Ishikawa (cell line): ENCODE measurements at regions not wholly inside any gene's neighbourhood (a gene's known extent, or its start where the extent isn't known, plus 50 kb on each side); places are given as distances from the start of the nearest gene placed in this dataset.

Source experiments
- CEBPB ChIP-seq: IDR thresholded peaks from 2 replicates; pipeline ENCODE4 v1.6.1; 2012
- CREB1 ChIP-seq: IDR thresholded peaks from 2 replicates; pipeline ENCODE4 v1.6.1; 2012; ENCODE audit warnings: low read depth
- EGR1 ChIP-seq: IDR thresholded peaks from 2 replicates; pipeline ENCODE4 v1.6.1; 2012
- EP300 ChIP-seq: IDR thresholded peaks from 2 replicates; pipeline ENCODE4 v1.6.1; 2012; ENCODE audit warnings: borderline replicate concordance
- FOXM1 ChIP-seq: IDR thresholded peaks from 2 replicates; pipeline ENCODE4 v1.6.1; 2012; ENCODE audit warnings: low read depth, borderline replicate concordance
- MAX ChIP-seq: IDR thresholded peaks from 2 replicates; pipeline ENCODE4 v1.6.1; 2012
- NFIC ChIP-seq: IDR thresholded peaks from 2 replicates; pipeline ENCODE4 v1.6.1; 2012
- RAD21 ChIP-seq: IDR thresholded peaks from 2 replicates; pipeline ENCODE4 v1.6.1; 2012; ENCODE audit warnings: low read depth
- TAF1 ChIP-seq: IDR thresholded peaks from 2 replicates; pipeline ENCODE4 v1.6.1; 2012; ENCODE audit warnings: low read depth, mild to moderate bottlenecking
- TCF12 ChIP-seq: IDR thresholded peaks from 2 replicates; pipeline ENCODE4 v1.6.1; 2012; ENCODE audit warnings: low read depth
- TEAD4 ChIP-seq: IDR thresholded peaks from 2 replicates; pipeline ENCODE4 v1.6.1; 2012
- USF1 ChIP-seq: IDR thresholded peaks from 2 replicates; pipeline ENCODE4 v1.6.1; 2012
- YY1 ChIP-seq: IDR thresholded peaks from 2 replicates; pipeline ENCODE4 v1.6.1; 2012; ENCODE audit warnings: low read depth
- ZBTB7A ChIP-seq: IDR thresholded peaks from 2 replicates; pipeline ENCODE4 v1.6.1; 2012; ENCODE audit warnings: low read depth
- TF ChIP-seq, protein P1 (sequence below): IDR thresholded peaks from 2 replicates; pipeline ENCODE4 v1.6.1; 2012; ENCODE audit warnings: low read depth, mild to moderate bottlenecking

DNA sequence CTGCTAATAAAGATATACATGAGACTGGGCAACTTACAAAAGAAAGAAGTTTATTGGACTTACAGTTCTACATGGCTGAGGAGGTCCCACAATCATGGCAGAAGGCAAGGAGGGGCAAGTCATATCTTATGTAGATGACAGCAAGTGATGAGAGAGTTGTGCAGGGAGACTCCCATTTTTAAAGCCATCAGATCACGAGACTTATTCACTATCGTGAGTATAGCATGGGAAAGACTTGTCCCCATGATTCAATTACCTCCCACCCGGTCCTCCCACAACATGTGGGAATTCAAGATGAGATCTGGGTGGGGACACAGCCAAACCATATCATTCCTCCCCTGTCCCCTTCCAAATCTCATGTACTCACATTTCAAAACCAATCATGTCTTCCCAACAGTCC lies 50.9 kb upstream of the GRID2 start:
- TF ChIP-seq RAD21 (no peak), EGR1 (no peak), FOXM1 (no peak), NFIC (no peak), ZBTB7A (no peak), TAF1 (no peak), CREB1 (no peak), YY1 (no peak), MAX (no peak), EP300 (no peak), TCF12 (no peak), TEAD4 (no peak), CEBPB (no peak), USF1 (no peak)
- TF ChIP-seq, protein P1, sequence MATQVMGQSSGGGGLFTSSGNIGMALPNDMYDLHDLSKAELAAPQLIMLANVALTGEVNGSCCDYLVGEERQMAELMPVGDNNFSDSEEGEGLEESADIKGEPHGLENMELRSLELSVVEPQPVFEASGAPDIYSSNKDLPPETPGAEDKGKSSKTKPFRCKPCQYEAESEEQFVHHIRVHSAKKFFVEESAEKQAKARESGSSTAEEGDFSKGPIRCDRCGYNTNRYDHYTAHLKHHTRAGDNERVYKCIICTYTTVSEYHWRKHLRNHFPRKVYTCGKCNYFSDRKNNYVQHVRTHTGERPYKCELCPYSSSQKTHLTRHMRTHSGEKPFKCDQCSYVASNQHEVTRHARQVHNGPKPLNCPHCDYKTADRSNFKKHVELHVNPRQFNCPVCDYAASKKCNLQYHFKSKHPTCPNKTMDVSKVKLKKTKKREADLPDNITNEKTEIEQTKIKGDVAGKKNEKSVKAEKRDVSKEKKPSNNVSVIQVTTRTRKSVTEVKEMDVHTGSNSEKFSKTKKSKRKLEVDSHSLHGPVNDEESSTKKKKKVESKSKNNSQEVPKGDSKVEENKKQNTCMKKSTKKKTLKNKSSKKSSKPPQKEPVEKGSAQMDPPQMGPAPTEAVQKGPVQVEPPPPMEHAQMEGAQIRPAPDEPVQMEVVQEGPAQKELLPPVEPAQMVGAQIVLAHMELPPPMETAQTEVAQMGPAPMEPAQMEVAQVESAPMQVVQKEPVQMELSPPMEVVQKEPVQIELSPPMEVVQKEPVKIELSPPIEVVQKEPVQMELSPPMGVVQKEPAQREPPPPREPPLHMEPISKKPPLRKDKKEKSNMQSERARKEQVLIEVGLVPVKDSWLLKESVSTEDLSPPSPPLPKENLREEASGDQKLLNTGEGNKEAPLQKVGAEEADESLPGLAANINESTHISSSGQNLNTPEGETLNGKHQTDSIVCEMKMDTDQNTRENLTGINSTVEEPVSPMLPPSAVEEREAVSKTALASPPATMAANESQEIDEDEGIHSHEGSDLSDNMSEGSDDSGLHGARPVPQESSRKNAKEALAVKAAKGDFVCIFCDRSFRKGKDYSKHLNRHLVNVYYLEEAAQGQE, result no peak

DNA sequence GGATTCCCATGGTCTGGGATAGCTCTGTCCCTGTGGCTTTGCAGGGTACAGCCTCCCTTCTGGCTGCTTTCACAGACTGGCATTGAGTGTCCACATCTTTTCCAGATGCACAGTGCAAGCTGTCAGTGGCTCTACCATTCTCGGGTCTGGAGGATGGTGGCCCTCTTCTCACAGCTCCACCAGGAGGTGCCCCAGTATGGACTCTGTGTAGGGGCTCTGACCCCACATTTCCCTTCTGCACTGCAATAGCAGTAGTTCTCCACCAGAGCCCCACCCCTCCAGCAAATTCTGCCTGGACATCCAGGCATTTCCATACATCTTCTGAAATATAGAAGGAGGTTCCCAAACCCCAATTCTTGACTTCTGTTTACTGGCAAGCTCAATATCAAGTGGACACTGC lies 50.2 kb upstream of the GRID2 start:
- TF ChIP-seq TAF1, result no peak
- TF ChIP-seq, protein P1, result no peak
- TF ChIP-seq MAX, result no peak
- TF ChIP-seq ZBTB7A, result no peak
- no peak for TF ChIP-seq NFIC
- no peak for TF ChIP-seq CEBPB
- TF ChIP-seq EGR1, result no peak
- TF ChIP-seq YY1, result no peak
- no peak for TF ChIP-seq TCF12
- no peak for TF ChIP-seq EP300
- no peak for TF ChIP-seq USF1
- no peak for TF ChIP-seq CREB1
- TF ChIP-seq FOXM1, result no peak
- TF ChIP-seq TEAD4, result no peak
- TF ChIP-seq RAD21, result no peak
